GM19397 (cell line): ENCODE measurements at regions not wholly inside any gene's neighbourhood (a gene's known extent, or its start where the extent isn't known, plus 50 kb on each side); places are given as distances from the start of the nearest gene placed in this dataset.
A peak's percentile ranks its signal among the peaks of the same experiment; 100 is the strongest.

ENCODE experiments used
- ATAC-seq: cut with Tn5 transposase; IDR thresholded peaks from one replicate; pipeline ENCODE4 v1.9.1; 2021; ENCODE audit warnings: mild to moderate bottlenecking, moderate library complexity; ENCODE audit not compliant: unreplicated experiment

DNA sequence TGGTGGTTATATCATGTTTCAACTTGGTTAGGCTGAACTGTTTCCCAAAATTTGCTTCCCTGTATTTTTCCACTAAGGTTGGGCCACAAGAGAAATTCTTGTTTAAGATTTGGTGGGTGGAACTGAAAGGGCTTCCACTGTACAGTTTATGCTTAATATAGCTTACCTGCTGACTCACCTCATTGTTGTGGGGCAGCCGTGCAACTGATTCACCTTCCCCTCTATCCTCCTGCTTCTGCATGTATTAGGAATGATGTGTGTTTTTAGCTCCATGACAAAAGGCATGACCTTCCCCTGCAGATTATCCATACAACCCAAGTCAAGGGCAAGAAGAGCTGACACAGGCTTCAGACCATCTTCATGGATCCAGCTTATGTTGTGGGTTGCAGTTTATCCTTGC, 98.4 kb upstream of the GULP1 start:
- no peak for ATAC-seq

- ATAC-seq: no peak
Observed at GRCh38 chr2:188196343-188197008, 95.2 kb upstream of the GULP1 start.

DNA sequence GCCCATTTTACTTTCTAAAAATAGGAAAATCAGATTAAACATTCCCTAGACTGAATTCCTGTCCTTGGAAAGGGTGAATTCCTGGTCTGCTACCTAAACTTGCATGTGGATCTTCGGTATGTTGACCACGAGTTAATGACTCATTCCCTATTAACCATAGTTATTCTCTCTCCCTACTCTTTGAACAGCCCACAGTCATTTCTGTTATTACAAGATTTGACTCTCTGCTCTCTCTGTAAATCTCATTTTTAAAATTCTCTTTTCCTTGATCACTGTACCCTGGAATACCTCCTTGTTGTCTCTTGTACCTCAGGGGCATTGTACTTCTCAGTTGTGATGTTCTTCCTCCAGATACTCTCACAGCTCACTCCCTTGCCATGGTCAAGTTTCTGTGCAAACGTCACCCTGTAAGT, 92.0 kb upstream of the GULP1 start:
- ATAC-seq: no peak

GRCh38 chr2:188201639-188202038, 90.0 kb upstream of the GULP1 start:
- no peak for ATAC-seq

GRCh38 chr2:188202777-188203176, 88.9 kb upstream of the GULP1 start:
- ATAC-seq: no peak

- no peak for ATAC-seq
Observed at GRCh38 chr2:188203776-188204175, 87.9 kb upstream of the GULP1 start.

GRCh38 chr2:188204824-188205223, 86.8 kb upstream of the GULP1 start:
- no peak for ATAC-seq

DNA sequence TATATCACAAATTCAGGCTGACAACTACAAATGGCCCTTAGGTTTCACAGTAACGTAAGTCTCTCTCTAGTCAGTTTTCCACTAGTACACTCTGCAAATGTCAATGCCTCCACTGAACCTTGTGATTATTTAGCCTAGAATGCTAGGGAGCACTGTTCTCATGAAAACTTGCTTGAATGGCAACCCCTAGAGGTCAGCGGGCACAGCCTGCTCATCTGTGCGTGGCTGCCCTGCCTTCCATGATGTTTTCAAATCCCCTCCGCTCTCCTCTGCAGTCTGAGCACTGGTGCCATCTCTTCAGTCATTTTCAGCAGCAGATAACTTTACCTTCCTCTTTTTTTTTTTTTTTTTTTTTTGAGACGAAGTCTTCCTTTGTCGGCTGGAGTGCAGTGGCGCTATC, 84.1 kb upstream of the GULP1 start:
- no peak for ATAC-seq

GRCh38 chr2:188209218-188209617, 82.5 kb upstream of the GULP1 start:
- no peak for ATAC-seq

DNA sequence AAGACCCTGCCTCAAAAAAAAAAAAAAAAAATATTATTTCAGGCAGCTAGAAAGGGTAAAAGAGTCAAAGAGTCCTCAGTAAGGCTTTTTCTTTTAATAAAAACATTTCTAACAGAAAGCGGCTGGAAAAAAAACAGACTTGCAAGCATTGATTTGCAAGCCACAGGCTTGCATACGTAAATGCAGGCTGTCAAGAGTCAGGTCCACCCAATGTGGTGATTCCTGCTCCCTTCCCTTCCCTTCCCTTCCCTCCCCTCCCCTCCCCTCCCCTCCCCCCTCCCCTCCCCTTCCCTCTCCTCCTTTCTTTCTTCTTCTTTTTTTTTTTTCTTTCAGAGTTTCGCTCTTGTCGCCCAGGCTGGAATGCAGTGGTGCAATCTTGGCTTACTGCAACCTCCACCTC, 74.4 kb upstream of the GULP1 start:
- no peak for ATAC-seq

GRCh38 chr2:188219541-188219940, 72.1 kb upstream of the GULP1 start:
- no peak for ATAC-seq

DNA sequence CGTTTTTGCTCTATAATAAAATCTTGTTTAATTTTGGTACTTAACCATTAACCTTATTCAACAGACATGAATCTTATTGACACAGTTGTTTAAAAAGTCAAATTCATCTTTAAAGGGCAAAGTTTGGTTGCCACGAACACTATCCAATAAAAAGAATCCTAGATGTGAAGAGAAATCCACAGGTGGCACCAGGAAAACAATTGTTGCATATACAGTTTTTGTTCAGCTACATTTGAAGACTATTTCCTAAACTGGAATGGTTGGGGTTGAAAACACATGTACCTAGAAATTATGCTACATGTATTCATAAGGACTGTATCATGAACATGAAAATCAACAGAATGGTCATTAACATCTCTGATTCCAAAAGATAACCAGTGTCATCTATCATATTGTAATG, 71.1 kb upstream of the GULP1 start:
- no peak for ATAC-seq

DNA sequence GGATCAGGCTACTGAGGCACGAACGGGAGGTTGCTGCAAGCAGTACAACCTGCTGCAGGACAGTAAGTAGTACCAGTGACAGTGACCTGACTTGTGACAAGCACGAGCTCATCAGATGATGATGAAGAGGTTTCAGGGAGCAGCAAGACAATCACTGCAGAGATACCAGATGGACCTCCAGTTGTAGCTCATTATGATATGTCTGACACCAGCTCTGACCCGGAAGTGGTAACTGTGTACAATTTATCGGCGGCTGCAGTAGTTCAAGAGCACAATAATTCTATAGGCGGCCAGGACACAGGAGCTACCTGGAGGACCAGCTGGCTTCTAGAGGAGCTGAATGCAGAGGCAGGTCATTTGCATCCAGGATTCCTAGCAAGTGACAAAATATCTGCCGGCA, 64.0 kb upstream of the GULP1 start:
- no peak for ATAC-seq

DNA sequence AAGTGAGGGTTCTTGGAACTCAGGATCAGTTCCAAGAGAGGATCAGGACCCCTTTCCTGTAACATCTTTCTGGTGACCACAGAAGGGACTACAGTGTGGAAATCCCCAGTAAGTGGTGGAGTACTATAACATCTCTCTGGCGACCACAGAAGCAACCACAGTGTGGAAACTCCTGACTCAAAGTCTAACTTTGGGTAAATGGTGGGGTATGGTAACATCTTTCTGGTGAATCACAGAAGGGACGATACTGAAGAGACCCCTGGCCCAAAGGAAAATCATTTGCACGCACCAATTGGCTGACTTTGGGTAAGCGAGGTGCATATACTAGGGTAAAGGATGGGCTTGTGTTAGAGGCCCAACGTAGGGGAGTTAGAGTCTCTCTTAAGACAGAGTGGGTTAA, 56.3 kb upstream of the GULP1 start:
- ATAC-seq: peak; percentile 92

DNA sequence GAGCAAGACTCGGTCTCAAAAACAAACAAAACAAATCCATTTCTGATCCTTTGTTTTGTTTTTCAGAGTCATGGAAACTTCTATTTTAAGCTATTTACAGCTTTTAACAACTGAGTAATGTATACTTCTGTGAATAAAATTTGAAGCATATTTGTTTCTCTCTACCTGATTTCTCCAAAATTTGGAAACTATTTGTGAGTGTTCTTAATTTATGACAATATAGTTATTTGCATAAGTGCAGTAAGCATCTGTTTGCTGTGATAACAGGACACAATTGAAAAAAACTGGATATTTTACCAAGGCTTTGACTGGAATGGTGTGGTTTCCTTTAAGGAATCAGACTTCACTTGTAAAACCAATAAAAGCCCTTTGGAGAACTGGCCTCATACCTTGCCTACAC, 53.3 kb upstream of the GULP1 start:
- ATAC-seq: no peak
